WTC11 (cell line): ENCODE measurements at regions not wholly inside any gene's neighbourhood (a gene's known extent, or its start where the extent isn't known, plus 50 kb on each side); places are given as distances from the start of the nearest gene placed in this dataset.

ENCODE experiments used
- ELF4 ChIP-seq: sonication (generic); formaldehyde crosslinking; IDR thresholded peaks from 2 replicates; pipeline ENCODE4 v1.8.1; 2022; ENCODE audit warnings: low read depth, mild to moderate bottlenecking, moderate library complexity, missing genetic modification reagents
- IRF2 ChIP-seq: sonication (generic); formaldehyde crosslinking; IDR thresholded peaks from 2 replicates; pipeline ENCODE4 v1.8.0; 2022; ENCODE audit warnings: low read depth, missing genetic modification reagents, borderline replicate concordance
- JAZF1 ChIP-seq: fragments of 250-450 bp; sonication (Bioruptor Pico); IDR thresholded peaks from 2 replicates; pipeline ENCODE4 v1.9.0; 2021; ENCODE audit warnings: moderate library complexity, mild to moderate bottlenecking, inconsistent platforms
- NFE2L1 ChIP-seq: sonication (generic); formaldehyde crosslinking; IDR thresholded peaks from 2 replicates; pipeline ENCODE4 v1.8.1; 2023; ENCODE audit warnings: missing genetic modification reagents
- ZNF416 ChIP-seq: fragments of 250-450 bp; sonication (Bioruptor Pico); IDR thresholded peaks from 2 replicates; pipeline ENCODE4 v1.9.0; 2021; ENCODE audit warnings: mild to moderate bottlenecking, inconsistent platforms
- TF ChIP-seq, protein P1 (sequence below): fragments of 200-600 bp; IDR thresholded peaks from 2 replicates; pipeline ENCODE4 v1.8.0; 2022; ENCODE audit warnings: antibody characterized with exemption
- TF ChIP-seq, protein P2 (sequence below): sonication (generic); formaldehyde crosslinking; IDR thresholded peaks from 2 replicates; pipeline ENCODE4 v1.8.1; 2022; ENCODE audit warnings: mild to moderate bottlenecking, moderate library complexity, missing genetic modification reagents
- TF ChIP-seq, protein P3 (sequence below): sonication (generic); formaldehyde crosslinking; IDR thresholded peaks from 2 replicates; pipeline ENCODE4 v1.8.1; 2022; ENCODE audit warnings: low read depth, missing genetic modification reagents, borderline replicate concordance
- TF ChIP-seq, protein P4 (sequence below): sonication (generic); formaldehyde crosslinking; IDR thresholded peaks from 2 replicates; pipeline ENCODE4 v1.8.1; 2023; ENCODE audit warnings: mild to moderate bottlenecking, missing genetic modification reagents

DNA sequence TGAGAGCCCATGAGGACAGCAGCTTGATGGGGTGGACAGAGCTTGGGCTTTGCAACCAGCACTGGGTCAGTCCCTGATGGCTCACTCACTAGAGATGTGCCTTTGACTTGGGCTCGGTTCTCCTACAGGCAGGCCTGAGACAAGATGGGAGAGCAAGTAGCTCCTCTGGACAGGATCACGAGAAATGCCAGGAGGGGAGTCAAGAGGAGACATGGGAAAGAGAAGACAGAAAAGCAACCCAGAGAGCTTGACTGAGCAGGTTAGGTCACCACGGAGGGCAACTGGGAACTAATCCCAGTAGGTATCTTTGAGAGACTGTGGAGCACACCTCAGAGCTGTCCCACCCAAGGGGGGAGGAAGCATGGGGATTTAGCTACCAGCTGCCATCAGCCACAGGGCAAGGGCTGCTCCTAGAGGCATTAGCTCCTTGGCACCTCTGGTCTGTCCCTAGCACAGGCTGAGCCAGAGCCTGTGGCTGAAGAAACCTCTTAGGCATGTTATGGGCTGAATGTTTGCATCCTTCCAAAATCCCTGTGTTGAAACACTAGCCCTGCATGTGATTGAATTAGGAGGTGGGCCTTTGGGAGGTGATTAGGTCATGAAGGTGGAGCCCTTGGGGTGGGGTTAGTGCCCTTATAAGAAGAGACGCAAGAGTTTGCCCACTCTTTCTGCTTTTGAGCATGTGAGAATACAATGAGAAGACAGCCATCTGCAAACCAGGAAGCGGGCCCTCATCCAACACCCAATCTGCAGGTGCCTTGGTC, 145.6 kb downstream of the SMIM20 start:
- TF ChIP-seq, protein P1, sequence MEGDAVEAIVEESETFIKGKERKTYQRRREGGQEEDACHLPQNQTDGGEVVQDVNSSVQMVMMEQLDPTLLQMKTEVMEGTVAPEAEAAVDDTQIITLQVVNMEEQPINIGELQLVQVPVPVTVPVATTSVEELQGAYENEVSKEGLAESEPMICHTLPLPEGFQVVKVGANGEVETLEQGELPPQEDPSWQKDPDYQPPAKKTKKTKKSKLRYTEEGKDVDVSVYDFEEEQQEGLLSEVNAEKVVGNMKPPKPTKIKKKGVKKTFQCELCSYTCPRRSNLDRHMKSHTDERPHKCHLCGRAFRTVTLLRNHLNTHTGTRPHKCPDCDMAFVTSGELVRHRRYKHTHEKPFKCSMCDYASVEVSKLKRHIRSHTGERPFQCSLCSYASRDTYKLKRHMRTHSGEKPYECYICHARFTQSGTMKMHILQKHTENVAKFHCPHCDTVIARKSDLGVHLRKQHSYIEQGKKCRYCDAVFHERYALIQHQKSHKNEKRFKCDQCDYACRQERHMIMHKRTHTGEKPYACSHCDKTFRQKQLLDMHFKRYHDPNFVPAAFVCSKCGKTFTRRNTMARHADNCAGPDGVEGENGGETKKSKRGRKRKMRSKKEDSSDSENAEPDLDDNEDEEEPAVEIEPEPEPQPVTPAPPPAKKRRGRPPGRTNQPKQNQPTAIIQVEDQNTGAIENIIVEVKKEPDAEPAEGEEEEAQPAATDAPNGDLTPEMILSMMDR: no peak
- TF ChIP-seq ELF4 (CRISPR knock-in tag): no peak
- TF ChIP-seq, protein P2, sequence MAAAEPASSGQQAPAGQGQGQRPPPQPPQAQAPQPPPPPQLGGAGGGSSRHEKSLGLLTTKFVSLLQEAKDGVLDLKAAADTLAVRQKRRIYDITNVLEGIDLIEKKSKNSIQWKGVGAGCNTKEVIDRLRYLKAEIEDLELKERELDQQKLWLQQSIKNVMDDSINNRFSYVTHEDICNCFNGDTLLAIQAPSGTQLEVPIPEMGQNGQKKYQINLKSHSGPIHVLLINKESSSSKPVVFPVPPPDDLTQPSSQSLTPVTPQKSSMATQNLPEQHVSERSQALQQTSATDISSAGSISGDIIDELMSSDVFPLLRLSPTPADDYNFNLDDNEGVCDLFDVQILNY (CRISPR knock-in tag): no peak
- TF ChIP-seq, protein P3, sequence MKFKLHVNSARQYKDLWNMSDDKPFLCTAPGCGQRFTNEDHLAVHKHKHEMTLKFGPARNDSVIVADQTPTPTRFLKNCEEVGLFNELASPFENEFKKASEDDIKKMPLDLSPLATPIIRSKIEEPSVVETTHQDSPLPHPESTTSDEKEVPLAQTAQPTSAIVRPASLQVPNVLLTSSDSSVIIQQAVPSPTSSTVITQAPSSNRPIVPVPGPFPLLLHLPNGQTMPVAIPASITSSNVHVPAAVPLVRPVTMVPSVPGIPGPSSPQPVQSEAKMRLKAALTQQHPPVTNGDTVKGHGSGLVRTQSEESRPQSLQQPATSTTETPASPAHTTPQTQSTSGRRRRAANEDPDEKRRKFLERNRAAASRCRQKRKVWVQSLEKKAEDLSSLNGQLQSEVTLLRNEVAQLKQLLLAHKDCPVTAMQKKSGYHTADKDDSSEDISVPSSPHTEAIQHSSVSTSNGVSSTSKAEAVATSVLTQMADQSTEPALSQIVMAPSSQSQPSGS: no peak
- TF ChIP-seq NFE2L1 (CRISPR knock-in tag): no peak
- TF ChIP-seq JAZF1 (CRISPR knock-in tag): no peak
- TF ChIP-seq, protein P4, sequence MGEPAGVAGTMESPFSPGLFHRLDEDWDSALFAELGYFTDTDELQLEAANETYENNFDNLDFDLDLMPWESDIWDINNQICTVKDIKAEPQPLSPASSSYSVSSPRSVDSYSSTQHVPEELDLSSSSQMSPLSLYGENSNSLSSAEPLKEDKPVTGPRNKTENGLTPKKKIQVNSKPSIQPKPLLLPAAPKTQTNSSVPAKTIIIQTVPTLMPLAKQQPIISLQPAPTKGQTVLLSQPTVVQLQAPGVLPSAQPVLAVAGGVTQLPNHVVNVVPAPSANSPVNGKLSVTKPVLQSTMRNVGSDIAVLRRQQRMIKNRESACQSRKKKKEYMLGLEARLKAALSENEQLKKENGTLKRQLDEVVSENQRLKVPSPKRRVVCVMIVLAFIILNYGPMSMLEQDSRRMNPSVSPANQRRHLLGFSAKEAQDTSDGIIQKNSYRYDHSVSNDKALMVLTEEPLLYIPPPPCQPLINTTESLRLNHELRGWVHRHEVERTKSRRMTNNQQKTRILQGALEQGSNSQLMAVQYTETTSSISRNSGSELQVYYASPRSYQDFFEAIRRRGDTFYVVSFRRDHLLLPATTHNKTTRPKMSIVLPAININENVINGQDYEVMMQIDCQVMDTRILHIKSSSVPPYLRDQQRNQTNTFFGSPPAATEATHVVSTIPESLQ (CRISPR knock-in tag): no peak
- no peak for TF ChIP-seq IRF2 (CRISPR knock-in tag)
- TF ChIP-seq ZNF416: no peak
